ENCODE measurements at regions not wholly inside any gene's neighbourhood (a gene's known extent, or its start where the extent isn't known, plus 50 kb on each side); places are given as distances from the start of the nearest gene placed in this dataset.
A peak's percentile ranks its signal among the peaks of the same experiment; 100 is the strongest.
"Not testable (repeated sequence)": the region's sequence is repeated elsewhere in the genome, so short reads cannot be mapped to it uniquely, and the experiment has no call there.

DNA sequence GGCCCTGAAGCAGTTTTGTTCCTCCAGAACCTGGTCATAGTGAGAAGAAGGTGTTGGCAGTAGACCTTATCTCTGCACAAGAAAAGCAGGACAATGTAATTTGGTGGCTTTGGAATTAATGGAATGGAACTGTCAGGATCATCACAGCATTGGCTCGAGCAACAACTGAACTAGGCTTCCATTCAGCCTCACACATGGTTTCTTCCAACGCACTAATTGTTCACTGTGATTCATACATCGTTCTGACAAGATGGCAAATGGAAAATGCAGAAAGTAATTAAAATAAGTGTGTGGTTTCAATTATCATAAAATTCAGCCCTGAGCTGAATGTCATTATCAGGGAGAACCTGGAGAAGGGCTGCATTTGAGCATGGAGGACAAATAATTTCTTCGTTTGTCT, 80.6 kb downstream of the MFSD1 start:
- DNase-seq, result no peak

DNA sequence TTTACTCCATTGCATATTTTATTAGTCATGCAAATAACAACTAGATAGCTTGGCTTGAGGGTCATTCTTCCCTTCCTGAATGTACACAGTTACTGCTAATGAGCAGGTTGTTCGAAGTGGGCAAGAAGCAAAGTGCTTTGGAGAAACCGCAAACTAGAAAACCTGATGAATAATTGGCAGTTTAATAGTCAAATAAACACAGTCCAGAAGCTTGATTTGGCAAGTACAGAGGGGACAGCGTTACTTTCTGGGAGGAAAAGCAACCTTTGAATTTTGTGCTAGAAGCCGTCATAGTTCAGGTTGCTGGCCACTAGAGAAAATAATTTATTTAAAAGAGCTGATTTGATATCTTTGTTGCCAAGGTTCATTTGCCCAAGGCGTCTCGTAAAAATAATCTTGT, 94.9 kb downstream of the MFSD1 start:
- no peak for DNase-seq

DNA sequence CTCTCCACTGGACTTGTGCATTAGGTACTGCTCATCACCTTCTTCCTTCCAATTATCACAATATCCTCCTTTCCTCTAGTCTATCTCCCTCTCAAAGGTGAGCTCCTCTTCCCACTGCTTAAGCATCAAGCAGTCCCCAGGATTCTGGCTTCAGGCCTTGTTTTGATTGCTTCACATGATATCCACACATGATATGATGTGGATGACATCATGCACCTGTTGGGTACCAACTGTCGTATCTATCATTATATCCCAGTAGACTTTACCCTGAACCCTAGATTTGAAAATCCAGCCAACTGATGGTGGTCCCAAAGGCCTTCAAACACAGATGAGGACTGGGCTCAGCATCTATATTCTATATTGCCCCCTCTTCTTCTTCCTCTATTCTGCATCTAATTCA, 104.9 kb downstream of the MFSD1 start:
- DNase-seq, result no peak

DNA sequence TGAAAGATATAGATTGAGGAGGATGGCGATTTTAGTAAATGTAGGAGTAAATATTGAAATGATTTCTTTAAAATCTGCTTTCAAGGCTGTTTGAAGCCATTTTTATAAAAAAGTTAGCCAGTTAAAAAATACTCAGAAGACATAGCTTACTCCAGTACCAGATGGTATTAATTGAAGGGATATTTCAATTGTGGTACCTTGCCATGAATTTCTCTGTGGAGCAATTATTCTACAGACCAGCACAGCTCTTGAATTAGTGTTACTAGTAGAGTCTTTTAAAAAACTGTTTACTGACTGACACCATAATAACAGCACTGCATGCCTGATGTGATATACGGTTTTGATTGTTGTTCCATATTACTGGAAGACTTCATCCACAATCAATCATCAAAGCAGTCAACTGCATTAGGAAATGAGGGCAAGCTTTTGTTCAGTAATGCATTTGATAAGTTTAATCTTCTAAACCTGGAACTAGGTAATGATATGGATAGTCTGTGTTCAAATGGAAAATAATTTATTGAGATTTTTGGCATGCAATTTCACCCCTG, 106.4 kb downstream of the MFSD1 start:
- no peak for DNase-seq

DNA sequence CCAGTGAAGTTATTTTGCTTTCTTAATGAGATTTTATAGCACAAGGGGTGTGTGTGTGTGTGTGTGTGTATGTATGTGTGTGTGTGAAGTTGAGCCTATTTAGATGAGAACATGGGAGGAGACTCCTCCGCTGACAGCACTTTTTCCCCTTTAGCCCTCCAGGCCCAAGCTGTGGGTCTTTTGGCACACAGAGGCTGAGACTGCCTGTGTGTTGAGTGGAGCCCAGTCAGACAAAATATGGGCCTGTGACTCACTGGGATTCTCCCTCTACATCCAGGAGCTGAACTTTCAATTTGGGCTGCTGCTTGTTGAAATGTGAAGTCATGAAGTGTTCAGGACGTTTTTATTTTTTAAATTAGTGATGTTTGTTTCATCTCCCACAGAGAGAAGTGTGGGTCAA, 108.0 kb downstream of the MFSD1 start:
- peak; percentile 56 for DNase-seq

DNA sequence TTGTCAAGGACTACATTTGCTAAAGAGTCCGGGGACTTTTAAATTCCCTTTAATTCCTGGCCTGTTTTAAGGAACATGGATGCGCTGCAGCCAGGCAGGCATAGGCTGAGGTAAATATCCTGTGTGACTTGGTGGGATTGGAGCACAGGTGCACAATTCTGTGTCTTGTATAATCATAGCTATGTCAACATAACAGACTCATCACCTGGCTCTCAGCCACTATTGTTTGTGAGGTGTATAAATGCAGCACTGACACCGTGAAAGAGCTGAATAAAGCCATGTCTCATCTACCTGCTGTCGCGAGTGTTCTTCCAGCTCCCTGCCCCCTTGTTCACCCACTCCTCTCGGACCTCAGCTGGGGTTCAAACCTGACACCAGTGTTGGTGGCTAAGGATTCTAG, 109.7 kb downstream of the MFSD1 start:
- DNase-seq, result no peak

DNA sequence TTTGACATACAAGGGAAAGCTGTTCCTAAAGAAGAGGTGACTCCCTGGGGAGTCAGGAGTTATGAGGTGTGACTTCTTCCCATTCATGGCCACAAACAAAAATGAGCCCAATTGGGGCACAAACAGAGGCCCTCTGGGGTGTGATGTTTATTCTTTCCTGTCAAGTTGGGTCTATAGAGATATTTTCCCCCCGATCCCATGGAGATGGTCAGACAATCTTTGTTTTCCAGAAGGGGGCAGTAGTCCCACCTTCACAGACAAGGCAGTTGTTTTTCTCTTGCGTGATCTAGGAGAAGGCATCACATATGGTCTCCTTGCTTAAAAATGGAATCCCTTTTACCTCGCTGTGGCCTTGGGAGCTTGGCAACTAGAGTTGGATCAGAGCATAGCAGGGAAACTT, 110.3 kb downstream of the MFSD1 start:
- no peak for DNase-seq

DNA sequence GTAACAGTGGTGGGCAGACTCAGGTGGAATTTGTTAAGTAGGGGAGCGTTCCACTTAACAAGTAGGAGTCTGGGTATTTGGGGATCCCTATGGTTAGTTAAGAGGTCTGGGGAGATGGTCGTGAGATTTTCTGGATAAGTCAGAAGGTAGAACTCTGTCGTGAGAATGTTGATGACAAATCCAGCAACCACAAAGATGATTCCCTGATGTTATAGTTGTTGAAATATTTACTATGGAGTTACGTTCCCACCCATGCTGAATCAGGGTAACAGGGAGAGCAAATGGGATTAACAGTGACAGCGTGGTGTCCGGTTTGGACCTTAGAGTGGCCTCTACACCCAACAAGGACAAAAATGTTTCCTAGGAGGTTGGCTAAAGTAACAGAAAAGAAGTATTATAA, 110.8 kb downstream of the MFSD1 start:
- peak; percentile 21 for DNase-seq

DNA sequence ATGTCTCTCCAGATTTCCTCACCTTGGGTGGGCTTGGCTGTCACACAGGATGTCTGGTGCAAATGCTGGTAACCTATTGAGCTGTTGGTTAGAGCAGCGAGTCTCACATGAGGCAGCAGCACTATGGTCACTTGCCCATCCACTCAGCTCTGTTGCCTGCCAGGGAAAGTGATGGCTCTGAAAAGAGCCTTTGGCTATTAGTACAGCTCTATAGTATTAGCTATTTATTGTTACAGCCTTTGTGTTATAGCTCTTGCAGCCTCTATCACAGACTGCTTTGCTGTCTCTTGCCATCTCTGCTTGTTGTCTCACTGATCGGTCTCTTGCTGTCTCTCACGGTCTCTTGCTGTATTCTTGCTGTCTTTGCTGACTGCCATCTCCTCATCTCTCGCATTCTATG, 114.3 kb downstream of the MFSD1 start:
- DNase-seq, result no peak

DNA sequence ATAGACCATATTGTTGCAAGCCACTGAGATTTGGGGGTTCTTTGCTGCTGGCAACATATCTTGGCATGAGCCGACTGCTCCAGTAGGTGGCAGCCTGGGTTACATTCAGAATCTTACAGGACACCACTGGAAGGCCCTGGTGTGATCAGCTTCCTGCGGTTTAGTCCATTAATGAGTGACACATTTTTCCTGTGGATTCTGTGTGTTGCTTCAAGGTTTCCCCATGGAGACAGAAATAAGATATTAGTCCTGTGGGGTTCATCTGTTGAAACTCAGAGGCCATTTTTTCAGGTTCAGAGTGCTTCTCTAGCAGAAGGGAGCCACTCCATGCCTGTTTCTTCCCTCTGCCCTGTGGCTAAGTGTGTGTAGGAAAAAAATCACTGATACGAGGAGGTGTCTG, 116.2 kb downstream of the MFSD1 start:
- peak; percentile 89 for DNase-seq

DNA sequence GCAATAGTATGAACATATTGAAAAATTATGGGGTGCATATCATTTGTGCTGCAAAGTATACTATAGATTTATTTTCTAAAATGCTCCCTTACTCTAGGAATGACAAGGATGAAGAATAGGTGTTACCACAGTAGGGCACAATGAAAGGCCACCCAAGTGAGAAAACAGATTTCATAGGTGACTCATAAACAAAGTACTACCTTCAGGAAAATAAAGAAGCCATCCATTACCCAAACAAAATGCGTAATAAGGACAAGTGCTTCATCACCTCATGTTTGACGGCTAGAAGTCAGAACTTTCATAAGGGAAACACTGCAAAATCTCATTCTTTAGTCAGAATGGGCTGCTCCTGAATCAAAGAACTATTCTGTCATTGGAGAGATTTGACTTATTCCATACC, 116.6 kb downstream of the MFSD1 start:
- DNase-seq, result no peak

DNA sequence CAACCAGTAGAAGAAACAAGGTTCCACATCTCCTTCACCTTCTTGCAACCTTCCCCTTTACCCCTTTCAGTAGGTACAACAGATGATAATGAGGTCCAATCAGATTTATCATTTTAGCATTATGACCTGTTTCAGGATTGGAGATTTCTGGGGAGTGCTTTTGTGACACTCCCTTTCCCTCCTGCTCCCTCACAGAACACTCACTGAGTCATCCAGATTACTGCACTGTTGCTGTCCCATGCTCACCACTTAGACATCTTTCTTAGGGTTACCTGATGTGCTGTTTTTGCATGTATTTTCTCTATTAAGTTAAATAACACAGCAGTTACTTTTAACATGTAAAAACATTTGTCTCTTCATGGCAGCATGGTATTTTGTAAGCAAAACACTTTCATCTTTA, 118.5 kb downstream of the MFSD1 start:
- no peak for DNase-seq

DNA sequence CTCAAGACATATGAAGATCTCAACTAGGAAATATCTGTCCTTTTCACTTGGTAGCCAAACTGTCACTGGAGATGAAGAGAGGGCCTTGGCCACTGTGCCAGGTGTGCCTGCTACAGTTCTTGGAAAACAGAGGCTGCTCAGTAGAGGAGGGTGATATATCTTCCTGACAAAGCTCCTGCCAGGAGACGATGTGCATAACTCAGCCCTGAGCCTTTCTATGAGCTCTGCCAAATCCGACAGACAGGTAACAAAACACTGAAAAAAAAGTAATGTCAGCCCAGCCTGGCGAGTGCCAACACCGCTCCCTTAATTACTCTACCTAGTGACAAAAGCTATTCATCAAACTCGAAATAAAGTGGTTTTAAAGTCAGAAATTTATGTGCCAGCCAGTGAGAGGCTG, 123.2 kb downstream of the MFSD1 start:
- no peak for DNase-seq

DNA sequence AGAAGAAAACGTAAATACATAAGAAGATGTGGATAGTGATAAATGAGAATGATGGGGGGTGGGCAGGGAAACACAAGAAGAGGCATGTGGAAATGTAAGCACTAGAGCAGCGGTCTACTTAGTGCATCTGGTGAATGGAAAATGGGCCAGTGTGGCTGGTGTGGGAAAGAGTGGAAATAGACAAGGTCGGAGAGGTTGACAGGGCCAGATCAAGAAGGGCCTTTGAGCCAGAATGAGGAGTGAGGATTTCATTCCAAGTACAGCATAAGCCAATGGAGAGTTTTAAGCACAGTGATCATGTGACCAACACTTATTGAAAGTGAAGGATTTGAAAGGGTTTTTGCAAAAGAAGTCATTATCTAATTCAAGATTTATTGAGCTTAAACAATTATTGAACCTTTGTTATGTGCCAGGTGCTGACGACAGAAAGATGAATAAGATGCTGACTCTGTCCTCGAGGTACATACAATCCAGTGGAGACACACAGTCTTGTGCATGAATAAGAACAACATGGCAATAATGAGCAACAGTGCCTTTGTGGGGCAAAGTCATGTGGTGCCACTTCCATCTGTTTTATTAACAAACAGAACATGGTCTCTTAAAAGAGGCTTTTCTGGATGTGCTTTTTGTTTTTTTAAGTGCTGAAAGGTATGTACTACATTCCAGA, 124.1 kb downstream of the MFSD1 start:
- no peak for DNase-seq

DNA sequence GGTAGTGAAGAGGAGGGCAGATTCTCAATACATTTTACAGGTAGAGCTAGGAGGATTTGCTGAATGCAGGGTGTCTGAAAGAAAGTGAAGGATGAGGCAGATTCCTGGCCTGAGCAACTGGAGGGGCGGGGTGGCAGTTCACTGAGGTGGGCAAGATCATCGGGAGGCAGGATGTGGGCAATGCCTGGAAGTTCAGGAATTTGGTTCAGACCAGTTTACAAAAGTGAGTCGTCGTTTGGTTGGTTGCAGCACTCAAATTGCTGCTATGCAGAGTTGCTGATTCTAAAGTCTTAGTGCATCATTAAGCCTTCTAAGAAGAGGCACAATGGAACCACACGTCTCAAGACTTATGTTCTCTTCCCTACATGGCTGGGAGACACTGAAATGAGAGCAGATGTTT, 134.0 kb downstream of the MFSD1 start:
- peak; percentile 38 for DNase-seq

DNA sequence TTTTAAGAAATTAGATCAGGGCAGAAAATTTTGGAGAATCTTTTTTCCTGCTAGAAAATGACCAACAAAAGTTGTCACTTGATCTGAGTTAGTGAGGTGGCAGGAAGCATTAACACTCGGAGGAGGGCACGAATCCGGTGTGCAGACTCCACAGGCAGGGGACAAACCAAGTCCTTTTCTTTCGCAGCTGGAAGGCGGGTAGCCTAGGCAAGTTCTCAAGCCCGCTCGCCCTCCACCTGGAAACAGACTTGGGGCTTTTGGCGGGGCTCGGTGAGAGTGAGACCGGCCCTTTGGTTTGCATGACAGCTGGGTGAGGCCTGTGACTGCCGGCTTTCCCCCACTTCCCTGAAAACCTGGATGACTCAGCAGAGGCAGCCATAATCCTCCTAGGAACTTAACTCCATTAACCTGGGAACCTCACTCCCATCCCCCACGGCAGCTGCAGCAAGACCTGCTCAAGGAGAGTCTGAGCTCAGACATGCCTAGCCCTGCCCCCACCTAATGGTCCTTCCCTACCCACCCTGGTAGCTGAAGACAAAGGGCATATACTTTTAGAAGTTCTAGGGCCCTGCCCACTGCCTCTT, 134.8 kb downstream of the MFSD1 start:
- DNase-seq, result no peak

DNA sequence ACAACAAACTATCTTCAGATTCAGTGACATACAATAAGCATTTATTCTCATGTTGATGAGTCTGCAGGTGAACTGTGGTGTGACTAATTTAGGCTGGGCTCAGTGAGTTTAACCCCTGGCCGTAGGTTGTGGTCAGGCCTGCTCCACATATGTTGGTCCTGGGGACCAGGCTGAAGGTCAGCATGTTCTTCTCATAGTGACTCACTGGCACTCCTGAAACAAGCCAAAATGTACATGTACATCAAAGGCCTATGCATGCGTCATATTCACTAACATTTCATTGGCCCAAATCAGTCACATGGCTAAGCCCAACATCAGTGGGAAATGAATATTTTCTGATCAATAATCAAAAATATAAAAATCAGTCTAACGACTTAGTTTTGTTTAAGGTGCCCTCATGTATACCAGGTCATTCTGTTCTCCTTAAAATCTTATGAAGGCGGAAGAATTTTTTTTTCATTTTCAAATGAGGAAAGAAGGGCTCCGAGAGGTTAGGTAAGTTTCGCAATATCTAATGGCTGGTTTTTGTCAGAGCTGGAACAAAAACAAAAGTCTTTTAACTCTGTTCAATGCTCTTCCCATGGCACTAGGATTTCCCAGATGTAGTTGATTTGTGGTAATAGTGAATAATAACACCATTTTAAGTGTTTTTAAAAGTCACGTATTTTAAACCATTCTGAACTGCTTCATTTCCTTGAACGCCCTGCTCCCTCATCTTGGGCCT, 148.5 kb downstream of the MFSD1 start:
- no peak for DNase-seq

DNA sequence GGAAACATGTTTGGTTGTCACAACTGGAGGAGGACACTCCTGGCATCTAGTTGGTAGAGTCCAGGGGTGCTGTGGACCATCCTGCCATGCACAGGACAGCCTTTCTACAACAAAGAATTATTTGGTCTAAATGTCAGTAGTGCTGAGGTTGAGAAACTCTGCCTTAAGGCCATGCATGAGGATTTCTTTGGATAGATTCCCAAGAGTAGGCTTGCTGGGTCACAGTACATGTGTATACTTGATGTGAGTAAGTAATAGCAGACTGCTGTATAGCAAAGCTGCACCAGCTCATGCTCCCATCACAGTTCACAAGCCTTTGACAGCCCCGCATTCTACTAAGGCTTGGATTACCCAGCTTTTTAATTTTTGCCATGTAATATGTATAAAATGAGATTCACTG, 151.3 kb downstream of the MFSD1 start:
- no peak for DNase-seq

DNA sequence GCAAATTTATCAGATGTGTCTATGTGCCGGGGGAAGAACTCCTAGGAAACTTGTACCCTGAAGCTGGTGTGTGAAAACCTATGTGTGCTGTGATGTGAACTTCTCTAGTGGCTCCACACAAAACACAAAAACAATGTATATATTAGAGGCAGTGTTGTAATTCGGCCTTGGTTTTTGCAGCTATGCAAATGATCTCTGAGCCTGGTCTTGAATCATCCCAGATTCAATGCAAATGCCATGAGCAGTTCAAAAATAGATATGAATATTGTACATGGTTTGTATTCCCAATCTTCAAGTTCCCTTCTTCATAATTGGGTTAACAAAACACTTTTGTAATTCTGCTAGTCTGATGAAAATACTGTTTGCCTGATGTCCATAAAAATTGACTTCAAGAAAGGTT, 152.6 kb downstream of the MFSD1 start:
- DNase-seq, result no peak

DNA sequence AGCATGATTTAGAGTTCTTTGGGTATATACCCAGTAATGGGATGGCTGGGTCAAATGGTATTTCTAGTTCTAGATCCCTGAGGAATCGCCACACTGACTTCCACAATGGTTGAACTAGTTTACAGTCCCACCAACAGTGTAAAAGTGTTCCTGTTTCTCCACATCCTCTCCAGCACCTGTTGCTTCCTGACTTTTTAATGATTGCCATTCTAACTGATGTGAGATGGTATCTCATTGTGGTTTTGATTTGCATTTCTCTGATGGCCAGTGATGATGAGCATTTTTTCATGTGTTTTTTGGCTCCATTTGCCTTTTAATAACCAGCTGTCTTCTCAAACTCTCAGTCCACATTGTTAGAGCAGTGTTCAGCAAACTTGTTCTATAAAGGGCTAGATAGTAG, 155.9 kb downstream of the MFSD1 start:
- DNase-seq, result not testable (repeated sequence)

DNA sequence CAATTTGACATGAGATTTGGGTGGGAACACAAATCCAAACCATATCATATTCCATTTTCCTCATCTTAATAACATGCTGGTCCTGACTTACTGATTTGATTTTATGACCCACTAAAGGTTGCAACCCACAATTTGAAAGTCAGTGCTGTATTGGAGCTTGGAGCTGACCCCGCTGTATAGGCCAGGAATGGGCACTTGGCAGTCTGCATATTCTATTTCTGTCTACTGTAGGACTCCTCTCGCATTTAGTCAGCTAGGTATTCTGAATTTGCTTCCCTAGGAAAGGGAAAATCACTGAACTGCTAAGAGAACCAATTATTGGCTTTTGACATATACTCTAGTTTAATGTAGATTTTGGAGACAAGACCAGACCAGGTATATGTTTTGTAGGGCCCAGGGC, 157.0 kb downstream of the MFSD1 start:
- DNase-seq, result no peak

DNA sequence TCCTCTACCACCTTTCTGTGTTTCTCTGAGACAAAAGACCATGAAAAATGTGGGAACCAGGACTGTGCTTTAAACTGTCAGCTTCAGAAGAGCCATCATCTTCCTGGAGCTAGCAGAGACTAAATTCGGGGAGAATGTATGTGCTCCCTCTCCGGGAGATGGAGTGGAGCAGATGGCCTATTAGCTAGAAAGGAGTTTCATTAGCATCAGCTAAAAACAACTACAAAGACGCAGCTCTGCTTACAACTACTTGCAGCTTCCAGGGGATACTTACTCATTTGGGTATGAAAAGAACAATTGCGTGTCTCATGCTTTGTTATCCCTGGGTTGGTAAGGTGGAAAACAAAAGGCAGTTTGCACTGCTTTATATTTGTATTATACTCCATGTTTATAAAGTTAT, 159.6 kb downstream of the MFSD1 start:
- no peak for DNase-seq

DNA sequence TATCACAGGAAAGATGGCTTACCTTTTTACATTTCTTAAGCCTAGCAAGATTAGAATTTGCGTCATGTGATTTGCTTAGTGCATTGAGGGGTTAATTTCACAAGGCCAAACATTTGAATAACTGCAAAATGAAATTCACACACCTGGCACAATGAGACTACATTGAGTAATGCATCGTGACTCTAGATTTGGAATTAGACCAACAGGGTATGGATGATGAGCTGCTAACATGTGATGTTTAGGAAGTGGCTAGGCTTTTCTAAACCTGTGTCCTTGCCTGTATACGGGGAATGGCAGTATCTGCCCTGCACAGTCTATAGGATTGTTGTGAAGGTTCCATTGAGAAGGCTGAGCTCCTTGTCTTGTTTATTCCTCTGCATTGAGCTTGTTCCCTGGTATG, 160.1 kb downstream of the MFSD1 start:
- no peak for DNase-seq

DNA sequence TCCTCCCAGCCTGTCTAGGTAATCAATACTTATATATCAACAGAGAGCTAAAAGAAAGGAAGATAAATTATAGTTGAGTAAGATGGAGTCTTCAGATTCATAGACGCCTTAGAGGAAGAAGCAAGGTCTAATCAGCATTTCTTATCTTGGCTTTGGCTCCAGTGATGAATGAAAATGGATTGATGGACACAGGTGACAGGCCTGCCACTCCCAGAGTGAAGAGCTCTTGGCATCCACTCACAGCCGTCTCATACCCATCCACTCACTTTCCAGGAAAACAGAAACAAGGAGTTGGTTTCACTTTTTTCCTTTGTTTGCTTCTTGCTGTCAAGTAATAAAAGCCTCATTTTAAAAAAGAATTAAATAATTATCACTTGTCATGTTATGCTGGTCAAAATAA, 168.2 kb downstream of the MFSD1 start:
- no peak for DNase-seq

All from fibroblast of skin of scalp (primary cell).